NCI-H1105 treated with DMSO at 0.1 percent for 48 hours (cell line): ENCODE measurements at regions not wholly inside any gene's neighbourhood (a gene's known extent, or its start where the extent isn't known, plus 50 kb on each side); places are given as distances from the start of the nearest gene placed in this dataset.
"Not testable (repeated sequence)": the region's sequence is repeated elsewhere in the genome, so short reads cannot be mapped to it uniquely, and the experiment has no call there.

Source experiments
- DNase-seq: peaks from one replicate; lab custom pipeline; 2025; lab: John Stamatoyannopoulos, UW

GRCh38 chr5:27130587-27130986 is 92.2 kb upstream of the CDH9 start:
- DNase-seq = no peak

GRCh38 chr5:27129926-27130325 is 91.5 kb upstream of the CDH9 start:
- DNase-seq = no peak

GRCh38 chr5:27125856-27126255 is 87.5 kb upstream of the CDH9 start:
- DNase-seq = no peak

GRCh38 chr5:27124590-27124989 is 86.2 kb upstream of the CDH9 start:
- no peak for DNase-seq

- not testable (repeated sequence) for DNase-seq
Measured at GRCh38 chr5:27119736-27120321, 81.4 kb upstream of the CDH9 start.

GRCh38 chr5:27103486-27103885 is 65.1 kb upstream of the CDH9 start:
- DNase-seq = no peak

GRCh38 chr5:27095761-27096160 is 57.4 kb upstream of the CDH9 start:
- DNase-seq = not testable (repeated sequence)

- no peak for DNase-seq
Measured at GRCh38 chr5:27093279-27093678, 54.9 kb upstream of the CDH9 start.

- DNase-seq = no peak
Measured at GRCh38 chr5:27091858-27092257, 53.5 kb upstream of the CDH9 start.

GRCh38 chr5:27088822-27089221 is 50.4 kb upstream of the CDH9 start:
- DNase-seq = not testable (repeated sequence)
